Naive thymus-derived CD4-positive, alpha-beta T cell (primary cell): ENCODE measurements at regions not wholly inside any gene's neighbourhood (a gene's known extent, or its start where the extent isn't known, plus 50 kb on each side); places are given as distances from the start of the nearest gene placed in this dataset.

Source experiments
- ATAC-seq: fragments of 150-1000 bp; cut with Tn5 transposase; 2 replicates; pipeline ENCODE4 v1.10.0; 2021; ENCODE audit warnings: mild to moderate bottlenecking, moderate library complexity
- CTCF ChIA-PET: fragments of 350-600 bp; sonication (Branson Sonifier 250); formaldehyde crosslinking; loops from one replicate; lab custom pipeline; 2021; ENCODE audit warnings: antibody characterized with exemption; lab: Charles Lee
- POLR2A ChIA-PET: fragments of 350-600 bp; sonication (Branson Sonifier 250); formaldehyde crosslinking; loops from one replicate; lab custom pipeline; 2021; ENCODE audit warnings: antibody characterized with exemption, inconsistent platforms; lab: Charles Lee
- DNase-seq, 9 donors: peaks; one replicate each; pipeline versions ENCODE4 v3.0.0 to v3.0.0-alpha.2; 2020 to 2022; ENCODE audit warnings: mixed read lengths in 1 of 9
- H3K27ac ChIP-seq: one replicate; pipeline ENCODE4 v1.7.0; 2013; ENCODE audit warnings: mild to moderate bottlenecking, low read depth, low read length, moderate library complexity
- H3K27me3 ChIP-seq, 2 donors: one replicate each; pipeline ENCODE4 v1.7.0; 2013; ENCODE audit warnings: low read length in 2 of 2, mild to moderate bottlenecking in 2 of 2, moderate library complexity in 2 of 2; ENCODE audit not compliant: control insufficient read depth in 2 of 2, insufficient read depth in 2 of 2
- H3K36me3 ChIP-seq, 3 experiments: 1 replicate in 2 of 3; 2 replicates in 1 of 3; pipeline ENCODE4 v1.7.0; 2013; ENCODE audit warnings: low read length in 3 of 3, mild to moderate bottlenecking in 3 of 3, moderate library complexity in 1 of 3; ENCODE audit not compliant: insufficient read depth in 3 of 3, control insufficient read depth in 2 of 3
- H3K4me1 ChIP-seq, 2 donors: one replicate each; pipeline ENCODE4 v1.7.0; 2013; ENCODE audit warnings: low read length in 2 of 2, mild to moderate bottlenecking in 2 of 2, moderate library complexity in 1 of 2; ENCODE audit not compliant: control insufficient read depth in 2 of 2, insufficient read depth in 2 of 2
- H3K4me3 ChIP-seq: 2 replicates; pipeline ENCODE4 v1.7.0; 2013; ENCODE audit warnings: mild to moderate bottlenecking, low read length
- H3K9me3 ChIP-seq, 3 experiments: 1 replicate in 2 of 3; 2 replicates in 1 of 3; pipeline ENCODE4 v1.7.0; 2013; ENCODE audit warnings: low read length in 3 of 3; ENCODE audit not compliant: control insufficient read depth in 2 of 3
- H3K27ac Mint-ChIP-seq, 9 donors: one replicate each; pipeline ENCODE4 v1.8.0; 2020 to 2022; ENCODE audit warnings: mixed read lengths in 9 of 9, mild to moderate bottlenecking in 8 of 9, moderate library complexity in 5 of 9, inconsistent platforms in 2 of 9
- H3K27me3 Mint-ChIP-seq, 5 donors: one replicate each; pipeline ENCODE4 v1.8.0; 2021 to 2022; ENCODE audit warnings: mixed read lengths in 5 of 5, mild to moderate bottlenecking in 1 of 5
- H3K36me3 Mint-ChIP-seq, 5 donors: one replicate each; pipeline ENCODE4 v1.8.0; 2020 to 2022; ENCODE audit warnings: mixed read lengths in 5 of 5, mild to moderate bottlenecking in 3 of 5, inconsistent platforms in 1 of 5
- H3K4me1 Mint-ChIP-seq, 7 donors: one replicate each; pipeline ENCODE4 v1.8.0; 2020 to 2022; ENCODE audit warnings: mixed read lengths in 7 of 7, mild to moderate bottlenecking in 3 of 7, inconsistent platforms in 1 of 7
- H3K4me3 Mint-ChIP-seq, 10 donors: one replicate each; pipeline ENCODE4 v1.8.0; 2020 to 2022; ENCODE audit warnings: mild to moderate bottlenecking in 10 of 10, mixed read lengths in 10 of 10, moderate library complexity in 6 of 10, inconsistent platforms in 2 of 10
- H3K9me3 Mint-ChIP-seq, 11 donors: one replicate each; pipeline ENCODE4 v1.8.0; 2020 to 2022; ENCODE audit warnings: mixed read lengths in 11 of 11, mild to moderate bottlenecking in 4 of 11, inconsistent platforms in 1 of 11, moderate library complexity in 1 of 11
- intact Hi-C, 2 donors: fragments of 100-400 bp; cut with micrococcal nuclease; formaldehyde crosslinking; loops; one replicate each; pipeline ENCODE4 v1.15.1; 2023

DNA sequence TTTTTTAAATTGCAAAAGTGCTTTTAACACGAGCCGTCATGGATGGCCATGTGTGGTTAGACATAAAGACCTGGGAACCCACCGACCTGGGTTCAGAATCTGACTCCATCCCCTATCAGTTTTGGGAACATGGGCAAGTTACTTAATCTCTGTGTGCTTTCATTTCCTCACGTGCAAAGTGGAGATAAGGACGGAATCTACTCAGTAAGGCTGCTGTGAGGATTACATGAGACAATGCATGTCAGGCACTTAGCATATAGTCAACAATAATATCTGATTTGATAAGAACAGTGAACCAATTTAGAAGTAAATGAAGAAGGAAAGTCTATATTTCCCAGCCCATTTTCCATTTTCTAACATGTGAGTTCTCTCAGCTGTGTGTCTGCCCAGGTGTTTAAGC is 235.4 kb downstream of the SUDS3 start:
- H3K9me3 ChIP-seq = no peaks in the 10 kb centered on the region
- ChIA-PET CTCF (no interaction called here), POLR2A (no interaction called here)
- DNase-seq (no peak), ATAC-seq (no peak)
- no peaks in the 10 kb centered on the region for H3K4me1 Mint-ChIP-seq
- H3K36me3 Mint-ChIP-seq = no peaks in the 10 kb centered on the region
- H3K4me3 Mint-ChIP-seq = no peak overlapping the region
- no peaks in the 10 kb centered on the region for H3K4me1 ChIP-seq
- intact Hi-C loops = no loop called here
- no peaks in the 10 kb centered on the region for H3K27me3 ChIP-seq
- no peak overlapping the region for H3K4me3 ChIP-seq
- no peak overlapping the region for H3K27ac Mint-ChIP-seq
- no peak overlapping the region for H3K27ac ChIP-seq
- no peaks in the 10 kb centered on the region for H3K36me3 ChIP-seq
- peaks cover 0 to 17% (median 6%) of the 10 kb centered on the region in 5 donors for H3K27me3 Mint-ChIP-seq
- peaks cover 3 to 28% (median 12%) of the 10 kb centered on the region in 11 donors for H3K9me3 Mint-ChIP-seq

DNA sequence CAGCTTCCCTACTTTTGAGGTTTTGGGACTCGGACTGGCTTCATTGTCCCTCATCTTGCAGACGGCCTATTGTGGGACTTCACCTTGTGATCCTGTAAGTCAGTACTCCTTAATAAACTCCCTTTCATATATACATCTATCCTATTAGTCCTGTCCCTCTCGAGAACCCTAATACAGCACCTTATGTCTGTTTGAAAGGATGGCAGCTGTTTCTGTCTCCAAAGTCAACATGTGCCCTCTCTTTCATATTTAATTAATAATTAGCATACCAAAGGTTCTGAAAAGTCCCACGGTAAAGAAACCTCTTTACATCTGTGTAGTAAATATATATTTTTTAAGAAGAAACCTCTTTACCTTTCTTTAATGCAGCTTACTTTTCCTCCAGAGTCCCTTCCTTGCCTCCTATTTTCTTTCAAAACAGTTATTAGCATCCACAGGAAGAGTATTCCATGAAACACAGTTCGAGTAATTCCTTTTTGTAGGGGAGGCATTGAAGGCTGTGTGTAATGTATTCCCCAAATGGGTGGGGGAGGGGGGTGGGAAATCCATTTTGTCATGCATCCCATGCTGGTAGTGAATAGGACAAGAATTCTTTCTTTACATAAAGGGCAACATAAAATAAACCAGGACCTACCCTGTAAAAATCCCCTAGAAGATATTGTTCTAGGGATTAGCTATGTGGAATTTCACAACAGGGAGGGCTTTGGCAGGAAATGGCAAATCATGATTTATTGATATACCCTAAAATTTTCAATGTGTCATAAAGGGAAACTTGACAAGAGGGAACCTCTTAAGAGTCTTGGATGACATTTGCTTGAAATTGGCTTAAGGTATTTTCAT is 241.5 kb downstream of the SUDS3 start:
- DNase-seq (no peak), ATAC-seq (no peak)
- Mint-ChIP-seq H3K27ac (no peak overlapping the region), H3K27me3 (peaks cover 0 to 12% (median 0%) of the 10 kb centered on the region in 5 donors), H3K9me3 (peaks cover 5 to 26% (median 11%) of the 10 kb centered on the region in 11 donors), H3K4me1 (peaks cover 0 to 5% (median 0%) of the 10 kb centered on the region in 7 donors), H3K36me3 (no peaks in the 10 kb centered on the region), H3K4me3 (no peak overlapping the region)
- H3K36me3 ChIP-seq = no peaks in the 10 kb centered on the region
- no peaks in the 10 kb centered on the region for H3K9me3 ChIP-seq
- ChIA-PET POLR2A (no interaction called here), CTCF (no interaction called here)
- no peak overlapping the region for H3K27ac ChIP-seq
- H3K27me3 ChIP-seq = no peaks in the 10 kb centered on the region
- H3K4me1 ChIP-seq = no peaks in the 10 kb centered on the region
- intact Hi-C loops = no loop called here
- H3K4me3 ChIP-seq = no peak overlapping the region

DNA sequence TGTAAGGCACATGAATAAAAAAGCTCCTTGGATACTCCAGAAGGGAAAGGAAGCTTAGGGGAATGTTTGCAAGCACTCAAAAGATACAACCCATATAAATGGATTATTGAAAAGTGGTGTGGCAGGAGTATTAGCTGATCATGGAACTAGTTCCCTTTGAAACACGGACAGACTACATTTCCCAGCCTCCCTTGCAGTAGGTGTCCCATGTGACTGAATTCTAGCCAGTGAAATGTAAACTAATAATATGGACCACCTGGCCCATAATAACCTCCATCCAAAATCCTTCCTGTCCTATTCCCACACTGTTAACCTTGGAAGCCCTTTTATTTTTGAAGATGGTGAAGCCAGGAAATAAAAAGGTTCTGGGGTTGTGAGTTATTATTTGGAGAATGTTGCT is 242.3 kb downstream of the SUDS3 start:
- Mint-ChIP-seq H3K4me3 (no peak overlapping the region), H3K27me3 (peaks cover 0 to 18% (median 5%) of the 10 kb centered on the region in 5 donors), H3K36me3 (no peaks in the 10 kb centered on the region), H3K4me1 (peaks cover 0 to 5% (median 0%) of the 10 kb centered on the region in 7 donors), H3K27ac (no peak overlapping the region), H3K9me3 (peaks cover 2 to 24% (median 6%) of the 10 kb centered on the region in 11 donors)
- Histone ChIP-seq H3K4me1 (no peaks in the 10 kb centered on the region), H3K27me3 (no peaks in the 10 kb centered on the region), H3K9me3 (no peaks in the 10 kb centered on the region), H3K36me3 (no peaks in the 10 kb centered on the region), H3K27ac (no peak overlapping the region), H3K4me3 (no peak overlapping the region)
- intact Hi-C loops = no loop called here
- ATAC-seq (no peak), DNase-seq (no peak)
- CTCF ChIA-PET = no interaction called here
- POLR2A ChIA-PET = no interaction called here

DNA sequence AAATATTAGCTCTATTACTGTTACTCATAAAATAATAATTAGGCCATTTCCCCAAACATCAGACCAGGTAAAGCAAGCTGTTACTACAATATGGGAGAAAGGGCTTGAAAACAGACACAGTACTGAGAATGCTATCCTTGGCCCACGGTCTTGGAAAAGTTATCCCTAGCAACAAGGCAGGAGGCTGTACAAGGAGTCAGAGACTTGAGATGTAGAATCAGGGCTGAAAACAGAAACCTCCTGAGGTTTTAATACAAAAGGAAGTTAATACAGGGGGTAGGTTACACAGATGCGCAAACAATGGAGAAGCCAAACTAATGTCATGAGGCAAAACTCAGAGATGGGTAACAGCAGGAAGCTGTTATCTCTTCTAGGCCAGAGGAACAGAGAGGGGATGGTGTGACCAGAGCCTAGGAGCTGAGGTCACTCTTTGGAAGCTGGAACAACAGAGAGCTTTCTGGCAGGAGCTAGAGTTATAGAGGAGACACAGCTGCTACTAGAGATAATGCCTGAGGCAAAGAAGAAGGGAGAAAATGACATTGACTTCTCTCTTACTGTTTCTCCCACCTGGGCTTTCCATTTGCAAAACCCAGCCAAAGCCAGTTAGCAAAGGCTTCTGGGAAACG is 248.8 kb downstream of the SUDS3 start:
- Mint-ChIP-seq H3K27me3 (peaks cover 0 to 7% (median 5%) of the 10 kb centered on the region in 5 donors), H3K27ac (no peak overlapping the region), H3K9me3 (peaks cover 0 to 17% (median 6%) of the 10 kb centered on the region in 11 donors), H3K4me1 (peaks cover 0 to 6% (median 0%) of the 10 kb centered on the region in 7 donors), H3K36me3 (no peaks in the 10 kb centered on the region), H3K4me3 (no peak overlapping the region)
- Histone ChIP-seq H3K4me3 (no peak overlapping the region), H3K36me3 (no peaks in the 10 kb centered on the region), H3K4me1 (no peaks in the 10 kb centered on the region), H3K27ac (no peak overlapping the region), H3K27me3 (no peaks in the 10 kb centered on the region), H3K9me3 (no peaks in the 10 kb centered on the region)
- no peak for ATAC-seq
- CTCF ChIA-PET = interaction anchor here (0.6 kb wide), 1 partner anchor 59 kb away, joined by 3 read pairs; no protein-coding TSS in a partner anchor
- intact Hi-C loops = no loop called here
- no peak for DNase-seq
- POLR2A ChIA-PET = no interaction called here

DNA sequence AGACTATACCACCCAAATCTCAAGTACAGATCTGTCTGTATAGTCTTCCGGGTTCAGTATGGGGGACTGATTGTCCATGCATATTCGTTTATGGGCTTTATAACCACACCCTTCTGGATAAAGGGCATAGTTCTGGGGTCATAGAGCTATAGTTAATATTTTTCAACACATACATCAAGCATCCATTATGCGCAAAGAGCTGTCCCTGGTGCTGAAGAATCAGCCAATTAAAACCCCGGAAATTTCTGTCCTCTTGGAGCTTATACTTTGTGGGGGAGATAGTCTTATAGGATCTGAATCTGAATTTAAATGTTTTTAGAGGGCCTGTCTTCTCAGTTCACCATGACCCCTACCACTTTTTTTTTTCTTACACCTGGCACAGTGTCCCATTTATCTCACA is 256.7 kb downstream of the SUDS3 start:
- peaks cover 0 to 15% (median 2%) of the 10 kb centered on the region in 11 donors for H3K9me3 Mint-ChIP-seq
- H3K27ac Mint-ChIP-seq = no peak overlapping the region
- intact Hi-C loops = no loop called here
- ATAC-seq (no peak), DNase-seq (no peak)
- H3K36me3 ChIP-seq = no peaks in the 10 kb centered on the region
- H3K4me3 ChIP-seq = no peak overlapping the region
- peaks cover 0 to 4% (median 0%) of the 10 kb centered on the region in 5 donors for H3K27me3 Mint-ChIP-seq
- CTCF ChIA-PET = interaction anchor here (0.7 kb wide), 1 partner anchor 11 kb away, joined by 4 read pairs; no protein-coding TSS in a partner anchor
- no peak overlapping the region for H3K27ac ChIP-seq
- H3K4me3 Mint-ChIP-seq = no peak overlapping the region
- no peaks in the 10 kb centered on the region for H3K4me1 ChIP-seq
- H3K27me3 ChIP-seq = no peaks in the 10 kb centered on the region
- H3K4me1 Mint-ChIP-seq = no peaks in the 10 kb centered on the region
- POLR2A ChIA-PET = no interaction called here
- no peaks in the 10 kb centered on the region for H3K9me3 ChIP-seq
- peaks cover 0 to 3% (median 0%) of the 10 kb centered on the region in 5 donors for H3K36me3 Mint-ChIP-seq

DNA sequence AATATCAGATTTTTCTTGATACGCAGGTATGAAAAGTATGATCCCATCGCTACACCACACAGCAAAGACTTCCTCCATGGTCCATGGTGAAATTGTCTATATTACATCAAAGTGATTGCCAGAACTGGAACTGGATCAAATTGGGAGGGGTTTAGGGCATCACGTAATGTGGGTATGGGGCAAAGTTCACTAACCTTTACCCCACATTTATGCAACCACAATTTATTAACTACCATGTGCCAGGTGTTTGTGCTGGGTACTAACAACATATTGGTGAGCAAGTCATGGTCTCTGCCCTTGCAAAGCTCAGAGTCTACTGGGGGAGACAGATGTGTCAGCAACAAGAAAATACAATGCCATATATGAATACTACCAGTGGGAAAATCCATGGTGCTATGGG is 258.9 kb downstream of the SUDS3 start:
- POLR2A ChIA-PET = no interaction called here

More for the DNA sequence above, 258.9 kb downstream of the SUDS3 start:
- Mint-ChIP-seq H3K9me3 (peaks cover 0 to 19% (median 3%) of the 10 kb centered on the region in 11 donors), H3K27ac (no peak overlapping the region), H3K4me3 (no peak overlapping the region), H3K27me3 (peaks cover 0 to 4% (median 0%) of the 10 kb centered on the region in 5 donors), H3K36me3 (peaks cover 0 to 3% (median 0%) of the 10 kb centered on the region in 5 donors), H3K4me1 (no peaks in the 10 kb centered on the region)
- H3K27me3 ChIP-seq = no peaks in the 10 kb centered on the region
- no peak overlapping the region for H3K4me3 ChIP-seq
- no peak for ATAC-seq
- no peak for DNase-seq
- no peaks in the 10 kb centered on the region for H3K9me3 ChIP-seq
- CTCF ChIA-PET = no interaction called here
- H3K27ac ChIP-seq = no peak overlapping the region
- no peaks in the 10 kb centered on the region for H3K36me3 ChIP-seq
- H3K4me1 ChIP-seq = no peaks in the 10 kb centered on the region
- intact Hi-C loops = no loop called here
